HFF-Myc (cell line): ENCODE measurements at regions not wholly inside any gene's neighbourhood (a gene's known extent, or its start where the extent isn't known, plus 50 kb on each side); places are given as distances from the start of the nearest gene placed in this dataset.
"Not testable (repeated sequence)": the region's sequence is repeated elsewhere in the genome, so short reads cannot be mapped to it uniquely, and the experiment has no call there.

ENCODE experiments used
- DNase-seq: peaks from one replicate; pipeline ENCODE4 v3.0.0-alpha.2; 2011; ENCODE audit warnings: low read depth; ENCODE audit errors: extremely low read depth
- H3K4me3 ChIP-seq: replicated peaks from 2 replicates; pipeline ENCODE4 v1.5.1; 2011; ENCODE audit warnings: low read depth, mild to moderate bottlenecking, control low read depth, low read length
- TF ChIP-seq, protein P1 (sequence below): IDR thresholded peaks from 2 replicates; pipeline ENCODE4 v1.5.1; 2012; ENCODE audit warnings: mild to moderate bottlenecking, low read depth, low read length, control low read depth; ENCODE audit errors: missing control alignments

DNA sequence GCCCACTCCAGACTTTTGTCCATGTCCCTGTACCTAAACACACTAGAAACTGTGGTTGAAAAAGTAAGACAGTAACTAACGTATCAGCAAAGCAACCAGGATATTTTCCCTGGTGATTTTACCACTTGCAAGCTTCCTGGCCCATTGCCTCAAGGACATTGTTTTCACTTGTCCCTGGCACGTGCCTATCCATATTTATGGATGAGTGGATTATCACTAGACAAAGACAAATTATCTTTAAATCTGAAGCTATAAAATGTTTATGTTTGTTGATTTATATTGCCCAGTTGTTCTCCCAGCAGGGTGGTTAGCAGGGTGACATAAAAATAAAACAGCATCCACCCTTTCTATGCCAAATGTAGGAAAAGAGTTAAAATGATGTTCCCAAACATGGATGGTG, 93.2 kb upstream of the STEAP1 start:
- no peak overlapping the region for H3K4me3 ChIP-seq
- no peak for DNase-seq
- TF ChIP-seq, protein P1, sequence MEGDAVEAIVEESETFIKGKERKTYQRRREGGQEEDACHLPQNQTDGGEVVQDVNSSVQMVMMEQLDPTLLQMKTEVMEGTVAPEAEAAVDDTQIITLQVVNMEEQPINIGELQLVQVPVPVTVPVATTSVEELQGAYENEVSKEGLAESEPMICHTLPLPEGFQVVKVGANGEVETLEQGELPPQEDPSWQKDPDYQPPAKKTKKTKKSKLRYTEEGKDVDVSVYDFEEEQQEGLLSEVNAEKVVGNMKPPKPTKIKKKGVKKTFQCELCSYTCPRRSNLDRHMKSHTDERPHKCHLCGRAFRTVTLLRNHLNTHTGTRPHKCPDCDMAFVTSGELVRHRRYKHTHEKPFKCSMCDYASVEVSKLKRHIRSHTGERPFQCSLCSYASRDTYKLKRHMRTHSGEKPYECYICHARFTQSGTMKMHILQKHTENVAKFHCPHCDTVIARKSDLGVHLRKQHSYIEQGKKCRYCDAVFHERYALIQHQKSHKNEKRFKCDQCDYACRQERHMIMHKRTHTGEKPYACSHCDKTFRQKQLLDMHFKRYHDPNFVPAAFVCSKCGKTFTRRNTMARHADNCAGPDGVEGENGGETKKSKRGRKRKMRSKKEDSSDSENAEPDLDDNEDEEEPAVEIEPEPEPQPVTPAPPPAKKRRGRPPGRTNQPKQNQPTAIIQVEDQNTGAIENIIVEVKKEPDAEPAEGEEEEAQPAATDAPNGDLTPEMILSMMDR = no peak

GRCh38 chr7:90064370-90064769, 89.9 kb upstream of the STEAP1 start:
- TF ChIP-seq, protein P1 = no peak

DNA sequence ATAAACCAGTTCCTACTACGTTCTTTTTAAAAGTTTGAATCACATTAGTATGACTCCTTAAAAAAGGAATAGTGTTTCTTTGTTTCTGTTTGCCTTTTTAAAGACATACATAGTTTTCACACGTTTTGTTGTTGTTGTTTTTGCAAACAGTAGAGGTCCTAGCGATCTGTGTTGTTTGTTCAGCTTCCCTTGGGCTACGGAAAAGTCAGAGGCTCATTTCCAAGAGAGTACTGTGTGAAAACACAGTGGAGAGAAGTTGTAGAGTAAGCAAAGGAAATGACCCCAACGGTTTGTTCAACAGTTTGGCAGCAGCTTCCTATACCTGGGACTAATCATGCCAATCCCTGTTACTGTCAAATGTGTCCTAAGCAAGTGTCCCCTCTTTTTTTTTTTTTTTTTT, 87.1 kb upstream of the STEAP1 start:
- DNase-seq = no peak
- H3K4me3 ChIP-seq = no peak overlapping the region
- TF ChIP-seq, protein P1 = no peak

More at GRCh38 chr7:90064370-90064769, 89.9 kb upstream of the STEAP1 start:
- no peak overlapping the region for H3K4me3 ChIP-seq
- no peak for DNase-seq

DNA sequence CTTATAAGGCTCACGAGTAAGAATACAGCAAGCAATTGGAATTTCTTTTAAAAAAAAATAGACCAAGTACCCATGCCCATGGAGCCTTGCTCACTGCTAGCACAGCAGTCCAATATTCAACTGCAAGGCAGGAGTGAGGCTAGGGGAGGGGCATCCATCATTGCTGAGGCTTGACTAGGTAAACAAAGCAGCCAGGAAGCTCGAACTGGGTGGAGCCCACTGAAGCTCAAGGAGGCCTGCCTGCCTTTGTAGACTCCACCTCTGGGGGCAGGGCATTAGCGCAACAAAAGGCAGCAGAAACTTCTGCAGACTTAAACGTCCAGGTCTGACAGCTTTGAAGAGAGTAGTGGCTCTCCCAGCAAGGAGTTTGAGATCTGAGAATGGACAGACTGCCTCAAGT, 84.0 kb upstream of the STEAP1 start:
- H3K4me3 ChIP-seq, DNase-seq: not testable (repeated sequence)

DNA sequence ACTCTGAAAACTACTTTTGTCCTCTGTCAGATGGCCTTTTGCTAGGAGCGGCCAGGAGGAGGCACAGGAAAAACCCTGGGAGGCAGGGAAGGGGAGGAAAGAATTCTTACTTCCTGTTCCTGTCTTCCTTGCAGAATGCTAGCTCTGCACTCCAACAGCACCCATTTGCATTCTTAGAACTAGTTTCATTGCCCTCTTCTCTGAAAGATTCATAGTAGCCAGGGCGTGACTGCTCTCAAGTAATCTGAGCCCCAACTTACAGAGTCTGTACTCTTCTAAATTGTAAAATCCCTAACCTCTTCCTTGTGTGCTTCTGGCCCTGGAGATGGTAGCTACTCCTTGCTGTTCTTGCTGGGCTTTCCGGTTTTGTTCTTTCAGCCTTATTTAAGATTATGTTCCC, 75.3 kb upstream of the STEAP1 start:
- H3K4me3 ChIP-seq = no peak overlapping the region
- TF ChIP-seq, protein P1 = no peak
- DNase-seq = no peak

DNA sequence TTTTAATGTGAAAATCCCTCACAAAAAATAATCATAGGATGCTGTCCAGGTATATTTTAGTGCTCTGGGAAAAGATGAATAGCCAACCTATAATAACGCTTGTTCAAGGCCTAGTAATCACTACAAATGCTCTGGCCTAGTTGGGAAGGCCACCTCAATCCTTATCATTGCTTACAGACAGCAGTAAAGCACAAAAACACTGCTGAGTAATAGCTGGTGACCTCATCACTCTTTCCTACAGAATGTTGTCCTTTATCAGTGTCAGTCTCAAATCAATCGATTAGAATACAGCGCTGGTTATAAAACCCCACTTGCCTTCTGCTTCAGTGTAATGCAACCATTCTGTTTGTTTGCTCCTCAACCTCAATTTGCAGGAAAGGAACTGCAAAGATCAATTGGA, 72.6 kb upstream of the STEAP1 start:
- DNase-seq = no peak
- H3K4me3 ChIP-seq = no peak overlapping the region
- TF ChIP-seq, protein P1 = no peak

GRCh38 chr7:90092506-90092905, 61.8 kb upstream of the STEAP1 start:
- DNase-seq = no peak
- TF ChIP-seq, protein P1 = no peak
- H3K4me3 ChIP-seq = no peak overlapping the region

DNA sequence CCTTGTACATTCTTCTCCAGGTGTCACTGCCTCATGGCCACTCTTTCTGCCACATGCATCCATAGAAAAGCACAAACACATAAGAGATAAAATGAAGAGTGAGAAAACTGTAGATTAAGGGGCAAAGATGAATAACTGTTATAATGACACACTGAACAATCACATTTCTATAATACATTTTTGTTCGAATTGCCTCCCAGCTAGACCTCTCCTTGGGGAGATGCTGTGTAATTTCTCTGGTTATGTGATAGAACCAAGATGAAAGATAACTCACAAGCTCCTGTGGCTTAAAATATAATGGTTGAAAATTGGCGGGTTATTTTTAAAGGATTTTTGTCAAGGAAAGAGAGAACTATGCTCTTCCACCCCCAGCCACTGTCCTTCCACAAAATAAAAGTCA, 60.2 kb upstream of the STEAP1 start:
- TF ChIP-seq, protein P1 = no peak
- DNase-seq = no peak
- H3K4me3 ChIP-seq = no peak overlapping the region
